ENCODE measurements at regions not wholly inside any gene's neighbourhood (a gene's known extent, or its start where the extent isn't known, plus 50 kb on each side); places are given as distances from the start of the nearest gene placed in this dataset.

DNA sequence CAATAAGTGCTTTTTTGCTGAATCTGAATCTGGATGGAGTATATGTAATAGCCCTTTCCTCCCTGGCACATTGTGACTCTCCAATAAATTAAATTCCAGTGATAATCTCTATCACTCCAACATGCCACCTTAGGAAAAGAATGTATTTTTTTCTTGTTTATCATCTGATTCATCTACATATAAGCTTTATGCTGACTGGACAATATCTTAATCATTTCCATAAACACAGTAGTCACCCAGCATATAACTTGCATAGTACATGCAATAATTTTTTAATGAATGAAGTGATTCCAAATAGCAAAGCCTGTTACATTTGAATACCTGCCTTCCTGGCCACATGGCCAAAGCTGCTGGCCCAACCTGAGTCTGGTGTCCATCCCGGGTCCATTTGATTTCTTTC is 477.6 kb upstream of the USP24 start:
- Histone ChIP-seq H3K9me3 (ENCODE audit: low read depth) (no peaks in the 10 kb centered on the region), H3F3A (ENCODE audit: insufficient read depth) (peaks cover 29% of the 10 kb centered on the region), H3K4me1 (ENCODE audit: insufficient read depth) (peaks cover 36% of the 10 kb centered on the region), H3K36me3 (ENCODE audit: low read depth) (no peaks in the 10 kb centered on the region), H3K4me2 (ENCODE audit: unreplicated experiment) (no peak overlapping the region), H3K79me2 (ENCODE audit: insufficient read depth) (no peaks in the 10 kb centered on the region), H3K27me3 (replicated peaks; ENCODE audit: insufficient read depth) (no peaks in the 10 kb centered on the region), H2AFZ (no peak overlapping the region), H3K9ac (no peak overlapping the region), H3K4me3 (no peak overlapping the region), H4K20me1 (ENCODE audit: insufficient read depth) (no peaks in the 10 kb centered on the region), H3K27ac (no peak overlapping the region), H3K9me2 (ENCODE audit: insufficient read depth) (no peaks in the 10 kb centered on the region; the same call in 1 of the 2 replicates)
- WGBS, 2 experiments (ENCODE audit: low coverage in 1 of 2, low lambda C conversion rate in 2 of 2, missing lambda C conversion rate in 2 of 2): 95 to 100% methylated on average over 1 of the region's 1 CpG
- in situ Hi-C loops (cut with MboI): no loop called here
- DNase-seq: no peak
- TF ChIP-seq EZH2 (IDR thresholded peaks at IDR 0.05; ENCODE audit: insufficient read depth, poor library complexity, severe bottlenecking): no peak

DNA sequence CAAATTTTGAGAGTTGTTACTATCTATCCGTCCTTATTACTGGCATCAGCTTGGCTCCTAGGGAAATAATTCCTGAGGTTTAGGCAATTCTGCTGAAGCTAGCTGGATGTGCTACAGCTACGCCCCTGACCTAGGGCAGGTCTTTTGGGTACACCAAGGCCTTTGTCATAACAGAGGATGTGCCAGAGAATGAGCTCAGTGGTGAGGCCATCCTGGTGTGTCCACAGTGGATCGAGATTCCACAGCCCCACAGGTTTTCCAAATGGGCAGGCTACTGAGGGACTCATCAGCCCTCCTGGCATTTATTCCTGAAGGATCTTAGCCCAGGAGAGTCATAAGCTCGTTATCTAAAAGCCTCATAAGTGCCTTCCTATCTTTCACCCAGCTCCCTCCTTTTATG is 475.2 kb upstream of the USP24 start:
- peaks cover 12% of the 10 kb centered on the region for H3F3A ChIP-seq (ENCODE audit: insufficient read depth)
- no peak overlapping the region for H3K9ac ChIP-seq
- peaks cover 17% of the 10 kb centered on the region for H3K4me1 ChIP-seq (ENCODE audit: insufficient read depth)
- no peaks in the 10 kb centered on the region for H3K9me3 ChIP-seq (ENCODE audit: low read depth)
- no peaks in the 10 kb centered on the region for H4K20me1 ChIP-seq (ENCODE audit: insufficient read depth)
- DNase-seq: no peak
- 64 to 67% methylated on average over 4 of the region's 4 CpGs for WGBS, 2 experiments (ENCODE audit: low coverage in 1 of 2, low lambda C conversion rate in 2 of 2, missing lambda C conversion rate in 2 of 2)
- H3K4me2 ChIP-seq (ENCODE audit: unreplicated experiment): no peak overlapping the region
- TF ChIP-seq EZH2phosphoT487 (IDR thresholded peaks at IDR 0.05; ENCODE audit: insufficient read depth, low read depth): no peak
- H3K27me3 ChIP-seq (replicated peaks; ENCODE audit: insufficient read depth): no peaks in the 10 kb centered on the region
- H3K79me2 ChIP-seq (ENCODE audit: insufficient read depth): no peaks in the 10 kb centered on the region
- no peaks in the 10 kb centered on the region for H3K9me2 ChIP-seq (ENCODE audit: insufficient read depth)
- in situ Hi-C loops (cut with MboI): no loop called here
- H3K27ac ChIP-seq: no peak overlapping the region
- no peaks in the 10 kb centered on the region for H3K36me3 ChIP-seq (ENCODE audit: low read depth)
- H3K4me3 ChIP-seq: no peak overlapping the region
- no peak overlapping the region for H2AFZ ChIP-seq

DNA sequence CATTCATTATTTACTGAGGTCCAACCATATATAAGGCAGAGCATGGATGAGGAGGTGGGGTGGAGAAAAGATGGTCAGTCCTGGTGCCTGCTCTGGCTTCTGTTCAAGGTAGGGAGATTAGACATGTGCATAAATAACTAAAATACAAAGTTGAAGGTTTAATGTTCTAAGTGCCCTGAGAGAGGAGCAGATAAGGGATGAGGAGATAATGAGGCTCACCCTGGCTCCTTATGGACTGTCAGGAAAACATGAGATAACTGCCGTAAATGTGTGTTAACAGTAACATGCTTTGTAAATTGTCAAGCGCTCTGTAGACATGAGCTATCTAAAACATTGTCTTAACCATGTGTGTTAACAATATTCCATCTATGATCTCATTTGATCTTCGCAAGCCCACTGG is 474.6 kb upstream of the USP24 start:
- H3K36me3 ChIP-seq (ENCODE audit: low read depth): no peaks in the 10 kb centered on the region
- in situ Hi-C loops (cut with MboI): no loop called here
- no peak overlapping the region for H3K9ac ChIP-seq
- WGBS, 2 experiments (ENCODE audit: low coverage in 1 of 2, low lambda C conversion rate in 2 of 2, missing lambda C conversion rate in 2 of 2): 100% methylated on average over 3 of the region's 3 CpGs
- no peaks in the 10 kb centered on the region for H3K9me3 ChIP-seq (ENCODE audit: low read depth)
- no peaks in the 10 kb centered on the region for H3K27me3 ChIP-seq (replicated peaks; ENCODE audit: insufficient read depth)
- H4K20me1 ChIP-seq (ENCODE audit: insufficient read depth): no peaks in the 10 kb centered on the region
- peaks cover 14% of the 10 kb centered on the region for H3K4me1 ChIP-seq (ENCODE audit: insufficient read depth)
- H3F3A ChIP-seq (ENCODE audit: insufficient read depth): peaks cover 7% of the 10 kb centered on the region
- no peak overlapping the region for H3K4me3 ChIP-seq
- H3K27ac ChIP-seq: no peak overlapping the region
- TF ChIP-seq EZH2phosphoT487 (IDR thresholded peaks at IDR 0.05; ENCODE audit: insufficient read depth, low read depth): no peak
- no peak for TF ChIP-seq EZH2 (IDR thresholded peaks at IDR 0.05; ENCODE audit: insufficient read depth, poor library complexity, severe bottlenecking)
- no peaks in the 10 kb centered on the region for H3K9me2 ChIP-seq (ENCODE audit: insufficient read depth)
- no peak overlapping the region for H2AFZ ChIP-seq
- no peaks in the 10 kb centered on the region for H3K79me2 ChIP-seq (ENCODE audit: insufficient read depth)
- H3K4me2 ChIP-seq (ENCODE audit: unreplicated experiment): no peak overlapping the region
- no peak for DNase-seq

DNA sequence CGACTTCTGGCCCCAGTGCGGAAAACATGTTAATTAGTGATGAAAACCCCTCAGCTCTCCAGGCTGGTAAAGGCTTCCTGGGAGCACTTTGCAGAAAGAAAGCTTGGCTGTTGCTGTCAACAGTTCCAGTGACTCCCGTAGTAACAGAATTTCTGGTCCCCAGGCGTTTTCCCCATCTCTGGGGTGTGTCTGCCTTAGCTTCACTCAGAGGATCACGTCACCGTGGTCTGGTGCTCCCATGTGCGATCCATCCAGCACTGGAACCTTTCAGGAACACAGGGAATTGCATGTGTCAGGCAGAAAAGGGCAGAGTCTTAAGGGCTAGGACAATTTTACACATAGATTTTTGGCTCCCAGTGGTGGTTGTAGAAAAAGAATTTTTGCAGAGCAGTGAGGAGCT is 470.4 kb upstream of the USP24 start:
- Histone ChIP-seq H3K27me3 (replicated peaks; ENCODE audit: insufficient read depth) (no peaks in the 10 kb centered on the region), H3K9me2 (ENCODE audit: insufficient read depth) (no peaks in the 10 kb centered on the region), H4K20me1 (ENCODE audit: insufficient read depth) (no peaks in the 10 kb centered on the region), H3K4me3 (no peak overlapping the region), H3K4me2 (ENCODE audit: unreplicated experiment) (no peak overlapping the region), H2AFZ (peak overlapping the region; percentile 16; the same call in 1 of the 2 replicates), H3K9me3 (ENCODE audit: low read depth) (no peaks in the 10 kb centered on the region), H3K36me3 (ENCODE audit: low read depth) (no peaks in the 10 kb centered on the region), H3F3A (ENCODE audit: insufficient read depth) (no peaks in the 10 kb centered on the region), H3K4me1 (ENCODE audit: insufficient read depth) (peaks cover 4% of the 10 kb centered on the region), H3K79me2 (ENCODE audit: insufficient read depth) (no peaks in the 10 kb centered on the region), H3K9ac (no peak overlapping the region), H3K27ac (no peak overlapping the region)
- DNase-seq: peak; percentile 69
- in situ Hi-C loops (cut with MboI): no loop called here
- WGBS, 2 experiments (ENCODE audit: low coverage in 1 of 2, low lambda C conversion rate in 2 of 2, missing lambda C conversion rate in 2 of 2): 22 to 36% methylated on average over 7 of the region's 7 CpGs
- TF ChIP-seq EZH2phosphoT487 (IDR thresholded peaks at IDR 0.05; ENCODE audit: insufficient read depth, low read depth) (no peak), EZH2 (IDR thresholded peaks at IDR 0.05; ENCODE audit: insufficient read depth, poor library complexity, severe bottlenecking) (no peak)

DNA sequence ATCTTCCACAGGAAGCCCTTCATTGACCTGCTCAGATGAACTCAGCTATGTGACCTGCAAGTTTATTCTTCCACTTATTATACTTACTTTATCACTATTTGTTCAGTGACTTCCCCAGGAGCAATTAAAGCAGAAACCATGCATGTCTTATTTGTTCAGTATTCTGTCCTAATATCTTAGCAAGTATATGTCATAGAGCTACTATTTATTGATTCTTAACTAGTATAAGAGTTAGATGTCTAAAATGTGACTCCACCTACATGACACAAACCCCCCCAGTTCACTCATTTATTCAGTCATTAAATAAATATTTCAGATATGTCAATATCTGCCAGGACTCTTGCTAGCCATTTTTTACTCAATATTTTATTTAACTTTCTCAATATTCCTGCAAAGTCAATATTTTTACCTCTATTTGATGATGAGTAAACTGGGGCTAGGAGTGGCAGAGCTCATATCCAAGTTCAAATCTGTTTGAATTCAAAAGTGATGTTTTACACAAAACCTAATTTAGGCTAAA is 469.0 kb upstream of the USP24 start:
- Histone ChIP-seq H4K20me1 (ENCODE audit: insufficient read depth) (no peaks in the 10 kb centered on the region), H2AFZ (no peak overlapping the region), H3K36me3 (ENCODE audit: low read depth) (no peaks in the 10 kb centered on the region), H3K4me2 (ENCODE audit: unreplicated experiment) (no peak overlapping the region), H3K79me2 (ENCODE audit: insufficient read depth) (no peaks in the 10 kb centered on the region), H3K9me3 (ENCODE audit: low read depth) (no peaks in the 10 kb centered on the region), H3K27ac (no peak overlapping the region), H3K9ac (no peak overlapping the region), H3F3A (ENCODE audit: insufficient read depth) (peaks cover 9% of the 10 kb centered on the region; the same call in 1 of the 2 replicates), H3K4me1 (ENCODE audit: insufficient read depth) (peaks cover 18% of the 10 kb centered on the region), H3K9me2 (ENCODE audit: insufficient read depth) (no peaks in the 10 kb centered on the region), H3K4me3 (no peak overlapping the region), H3K27me3 (replicated peaks; ENCODE audit: insufficient read depth) (no peaks in the 10 kb centered on the region)
- in situ Hi-C loops (cut with MboI): no loop called here
- no peak for DNase-seq
- TF ChIP-seq EZH2 (IDR thresholded peaks at IDR 0.05; ENCODE audit: insufficient read depth, poor library complexity, severe bottlenecking) (no peak), EZH2phosphoT487 (IDR thresholded peaks at IDR 0.05; ENCODE audit: insufficient read depth, low read depth) (no peak)
